ENCODE measurements at regions not wholly inside any gene's neighbourhood (a gene's known extent, or its start where the extent isn't known, plus 50 kb on each side); places are given as distances from the start of the nearest gene placed in this dataset.

DNA sequence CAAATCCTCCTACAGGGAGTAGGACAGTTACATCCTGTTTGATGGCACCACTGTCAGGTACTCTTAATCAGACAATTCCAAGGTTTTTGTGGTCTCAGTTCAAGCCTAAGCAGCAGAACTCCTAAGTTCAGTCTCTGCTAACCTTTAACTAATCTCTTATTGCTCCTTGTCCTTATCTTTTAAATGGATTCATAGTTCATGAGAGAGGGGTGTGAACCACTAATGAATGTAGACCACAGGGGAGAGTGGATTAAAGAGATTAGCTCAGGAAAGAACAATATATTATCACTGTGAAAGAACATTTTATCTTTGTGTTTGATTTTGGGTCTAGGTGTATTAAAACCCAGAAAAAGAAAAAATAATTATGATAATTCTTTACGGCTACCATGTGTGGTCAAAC is 168.9 kb downstream of the DCK start:
- no peak for DNase-seq

DNA sequence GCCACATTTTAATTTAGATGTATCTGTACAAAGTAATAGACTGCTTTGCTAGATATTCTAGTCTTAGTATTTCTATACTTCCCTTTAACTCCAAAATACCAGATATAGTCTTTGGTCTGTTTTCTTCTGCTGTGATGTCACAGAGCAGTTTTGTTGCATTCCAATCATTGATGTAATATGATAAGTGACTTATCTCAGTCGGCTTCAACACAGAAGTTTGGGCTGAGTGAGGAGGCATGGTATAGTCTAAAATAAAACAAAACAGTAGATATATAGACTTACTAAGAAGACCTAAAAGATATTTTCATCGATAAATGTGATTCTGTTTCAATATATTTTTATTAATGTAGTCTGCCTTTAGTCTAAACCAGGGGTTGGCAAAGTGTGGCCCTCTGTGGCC is 169.9 kb downstream of the DCK start:
- DNase-seq: no peak

DNA sequence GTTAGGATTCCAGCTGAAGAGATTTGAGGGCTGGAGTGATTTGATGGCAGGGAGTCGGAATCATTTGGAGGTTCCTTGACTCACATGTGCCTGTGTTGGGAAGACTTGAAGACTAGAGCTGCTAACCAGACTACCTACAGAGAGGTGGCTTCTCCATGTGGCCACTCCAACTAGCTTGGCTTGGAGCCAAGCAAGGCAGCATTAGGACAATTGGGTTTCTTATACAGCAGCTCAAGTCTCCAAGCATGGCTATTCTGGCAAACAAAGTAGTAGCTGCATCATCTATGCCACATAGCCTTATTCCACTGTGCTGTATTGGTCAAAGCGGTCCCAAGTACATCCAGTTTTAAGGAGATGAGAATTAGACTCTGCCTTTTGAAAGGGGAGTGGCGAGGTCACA is 171.7 kb upstream of the SLC4A4 start:
- DNase-seq: no peak

GRCh38 chr4:71171592-71171991 is 167.2 kb upstream of the SLC4A4 start:
- no peak for DNase-seq

DNA sequence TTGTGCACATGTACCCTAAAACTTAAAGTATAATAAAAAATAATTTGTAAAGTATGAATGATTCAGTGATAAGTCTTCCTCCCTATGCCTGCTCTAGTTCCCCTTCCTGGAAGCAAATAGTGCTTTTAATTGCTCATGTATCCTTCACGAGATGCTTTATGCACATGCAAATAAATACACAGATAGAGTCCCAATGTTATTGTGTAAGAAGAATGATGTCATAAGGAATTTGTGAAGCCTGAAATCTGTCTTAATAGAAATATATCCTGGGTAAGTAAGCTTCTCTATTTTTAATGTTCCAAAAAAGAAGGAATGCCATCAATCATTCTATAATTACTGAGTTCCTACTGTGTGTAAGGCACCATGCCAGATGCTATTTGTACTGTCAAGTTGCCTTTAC is 157.5 kb upstream of the SLC4A4 start:
- no peak for DNase-seq

DNA sequence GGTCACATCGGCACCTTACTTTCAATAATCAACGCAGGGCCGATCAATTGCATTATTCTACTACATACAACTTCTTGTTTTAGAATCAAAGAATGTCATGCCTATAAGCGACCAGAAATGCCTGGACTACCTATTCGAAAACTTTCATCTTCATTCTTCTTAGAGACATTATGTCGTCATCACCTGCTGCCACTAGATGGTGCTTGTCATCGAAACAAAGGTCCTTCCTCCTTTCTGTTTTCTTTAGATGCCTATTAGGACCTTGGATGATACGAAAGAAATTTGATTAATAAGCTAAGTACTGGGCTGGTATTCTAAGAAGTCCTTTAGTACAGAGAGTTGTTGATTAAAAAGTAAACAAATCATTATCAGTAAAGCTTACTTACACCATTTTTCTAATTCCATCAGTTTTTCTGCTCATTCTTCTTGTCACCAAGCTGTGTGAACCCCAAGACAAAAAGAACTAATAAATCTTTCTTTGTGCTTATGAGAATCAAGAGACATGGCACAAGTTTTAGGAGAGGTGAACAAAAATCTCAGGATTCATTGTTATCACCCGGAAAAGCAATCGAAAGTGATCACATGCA is 154.5 kb upstream of the SLC4A4 start:
- no peak for DNase-seq

GRCh38 chr4:71185037-71185436 is 153.8 kb upstream of the SLC4A4 start:
- DNase-seq: no peak

GRCh38 chr4:71186257-71186565 is 152.6 kb upstream of the SLC4A4 start:
- DNase-seq: no peak

- peak; percentile 63 for DNase-seq
Measured at GRCh38 chr4:71186566-71187403, 152.0 kb upstream of the SLC4A4 start.

GRCh38 chr4:71187404-71188155 is 151.2 kb upstream of the SLC4A4 start:
- peak; percentile 63 for DNase-seq

- DNase-seq: no peak
Measured at GRCh38 chr4:71188156-71188640, 150.6 kb upstream of the SLC4A4 start.

- no peak for DNase-seq
Measured at GRCh38 chr4:71188951-71189350, 149.9 kb upstream of the SLC4A4 start.

- DNase-seq: no peak
Measured at GRCh38 chr4:71189471-71189870, 149.3 kb upstream of the SLC4A4 start.

DNA sequence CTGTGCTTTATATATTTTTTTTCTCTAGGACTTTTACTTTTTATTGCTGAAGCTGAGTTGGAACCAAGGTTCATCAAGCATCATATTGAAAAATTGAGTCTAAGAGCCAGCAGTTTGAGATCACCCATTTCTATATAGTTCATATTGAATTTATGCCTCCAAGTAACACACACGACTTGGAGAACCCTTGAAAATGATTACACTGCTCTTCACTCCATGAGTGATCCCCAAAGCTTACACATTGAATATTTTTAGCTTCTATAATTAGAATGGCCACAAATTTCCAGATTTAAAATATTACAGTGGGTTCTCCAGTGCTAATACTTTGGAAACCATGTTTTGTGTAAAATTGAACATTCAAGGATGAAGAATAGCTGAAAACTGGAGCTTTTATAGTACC is 144.4 kb upstream of the SLC4A4 start:
- no peak for DNase-seq

DNA sequence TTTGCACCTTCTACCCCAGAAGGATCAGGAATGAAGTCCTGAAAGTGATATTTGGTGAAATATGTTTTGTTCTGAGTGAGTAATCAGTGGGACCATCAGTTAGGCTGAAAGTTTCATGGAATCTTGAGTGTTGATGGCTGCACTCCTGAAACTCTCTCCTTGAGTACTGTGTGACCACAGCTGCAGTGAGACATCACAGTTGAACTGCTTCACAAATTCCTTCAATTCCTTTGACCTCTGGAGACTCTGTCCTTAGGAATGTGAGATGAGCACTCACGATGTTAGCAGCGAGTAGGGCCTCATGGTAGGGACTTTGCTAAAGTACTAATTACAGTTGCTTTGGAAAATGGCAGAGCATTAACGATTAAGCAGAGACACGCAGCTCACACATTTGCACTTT is 142.9 kb upstream of the SLC4A4 start:
- no peak for DNase-seq

DNA sequence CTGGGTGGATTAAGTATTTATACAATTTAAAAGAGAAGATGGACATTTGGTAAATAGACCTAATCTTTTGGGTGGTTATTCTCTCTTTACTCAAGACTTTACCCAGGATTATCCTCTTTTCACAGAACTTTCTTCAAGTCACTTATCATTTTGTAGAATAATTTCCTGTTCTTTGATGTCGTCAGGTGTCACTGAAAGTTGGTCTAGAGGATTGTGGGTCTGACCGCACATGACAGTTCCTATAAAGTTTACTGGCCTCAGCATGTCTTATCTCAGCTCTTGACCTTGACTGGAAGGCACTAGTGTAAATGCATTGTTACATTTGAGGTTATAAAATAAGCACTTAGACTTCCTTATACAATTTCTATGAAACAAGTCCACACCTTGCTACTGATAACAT is 139.9 kb upstream of the SLC4A4 start:
- DNase-seq: no peak

DNA sequence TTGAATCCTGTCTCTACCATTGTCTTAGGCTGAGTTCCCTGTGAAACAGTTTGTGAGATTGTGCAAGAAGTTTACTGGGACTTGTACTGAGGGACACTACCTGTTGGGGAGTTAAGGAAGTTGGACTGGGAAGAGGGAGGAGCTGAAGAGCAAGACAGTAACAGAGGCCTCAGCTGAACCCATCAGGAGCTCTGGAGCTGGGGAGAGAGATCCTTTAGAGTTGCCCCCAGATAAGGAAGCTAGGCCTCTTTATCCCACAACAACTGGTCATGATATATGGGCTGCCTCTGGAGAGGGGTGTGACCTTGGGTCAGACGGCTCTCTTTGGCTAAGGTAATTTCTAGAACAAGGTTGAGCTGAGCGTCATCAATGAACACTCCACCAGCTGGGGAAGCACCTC is 137.8 kb upstream of the SLC4A4 start:
- DNase-seq: no peak

GRCh38 chr4:71201817-71202576 is 136.8 kb upstream of the SLC4A4 start:
- no peak for DNase-seq

DNA sequence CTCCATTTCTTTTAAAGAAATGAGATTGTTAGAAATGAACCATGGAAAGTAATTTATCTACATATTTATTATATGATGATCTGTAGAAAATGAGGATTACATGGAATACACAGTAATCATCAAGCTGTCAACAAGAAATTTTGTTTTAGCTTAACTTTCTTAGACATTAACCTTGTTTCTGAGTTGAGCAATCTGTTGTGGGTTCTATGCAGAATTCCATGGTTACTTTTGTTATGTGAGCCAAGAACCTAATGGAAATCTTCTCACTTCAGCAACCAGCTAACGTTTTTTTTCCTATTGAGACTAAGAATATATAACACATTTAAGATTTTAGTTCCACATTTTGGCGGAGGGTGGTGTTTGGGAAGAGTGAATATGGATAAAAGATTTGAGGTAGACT is 136.1 kb upstream of the SLC4A4 start:
- no peak for DNase-seq

DNA sequence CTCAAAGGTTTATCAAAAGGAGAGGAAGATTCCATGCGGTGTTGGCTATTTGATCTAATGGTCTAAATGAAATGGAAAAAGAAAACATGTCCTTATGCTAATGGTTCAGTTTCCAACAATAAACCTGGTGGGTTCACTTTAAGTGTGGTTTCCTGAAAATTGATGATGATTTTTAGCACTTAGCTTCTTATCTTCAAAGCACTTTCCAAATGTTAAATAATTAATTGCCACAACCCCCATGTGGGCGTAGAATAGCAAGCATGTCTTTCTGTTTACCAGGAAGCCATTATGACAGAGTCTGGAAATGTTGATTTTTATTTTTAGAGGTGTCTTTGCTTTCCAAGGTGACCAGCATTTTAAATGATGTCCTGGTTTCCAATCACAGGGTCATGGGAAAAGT is 134.8 kb upstream of the SLC4A4 start:
- no peak for DNase-seq

- no peak for DNase-seq
Measured at GRCh38 chr4:71206763-71207162, 132.1 kb upstream of the SLC4A4 start.

GRCh38 chr4:71209161-71209560 is 129.7 kb upstream of the SLC4A4 start:
- DNase-seq: no peak

- no peak for DNase-seq
Measured at GRCh38 chr4:71210823-71211222, 128.0 kb upstream of the SLC4A4 start.

Data from activated CD8-positive, alpha-beta memory T cell treated with anti-CD3 and anti-CD28 coated beads, Interleukin-2, amount 50 U/mL, for 48 hours (primary cell).